ENCODE measurements at regions not wholly inside any gene's neighbourhood (a gene's known extent, or its start where the extent isn't known, plus 50 kb on each side); places are given as distances from the start of the nearest gene placed in this dataset.

DNA sequence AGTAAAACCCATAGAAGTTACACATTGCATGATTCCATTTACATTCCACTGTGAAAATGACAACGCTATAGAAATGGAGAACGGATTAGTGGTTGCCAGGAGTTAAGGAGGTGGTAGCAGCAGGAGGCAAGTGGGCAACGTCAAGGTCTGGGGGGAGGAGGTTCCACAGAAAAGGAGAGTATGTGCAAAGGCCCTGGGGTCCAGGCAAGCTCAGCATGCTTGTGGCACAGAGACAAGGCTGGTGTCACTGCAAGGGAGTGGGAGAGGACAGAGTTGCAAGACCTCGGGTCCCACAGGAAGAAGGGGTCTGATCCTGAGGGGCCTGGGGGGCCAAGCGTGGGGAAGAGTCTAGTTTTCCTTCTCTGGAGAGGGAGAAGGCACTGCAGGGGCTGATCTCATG is 240.8 kb downstream of the MN1 start:
- no peak for ATAC-seq (ENCODE audit: low FRiP score)
- DNase-seq (ENCODE audit: low spot score) = no peak
- TF ChIP-seq, protein P1, sequence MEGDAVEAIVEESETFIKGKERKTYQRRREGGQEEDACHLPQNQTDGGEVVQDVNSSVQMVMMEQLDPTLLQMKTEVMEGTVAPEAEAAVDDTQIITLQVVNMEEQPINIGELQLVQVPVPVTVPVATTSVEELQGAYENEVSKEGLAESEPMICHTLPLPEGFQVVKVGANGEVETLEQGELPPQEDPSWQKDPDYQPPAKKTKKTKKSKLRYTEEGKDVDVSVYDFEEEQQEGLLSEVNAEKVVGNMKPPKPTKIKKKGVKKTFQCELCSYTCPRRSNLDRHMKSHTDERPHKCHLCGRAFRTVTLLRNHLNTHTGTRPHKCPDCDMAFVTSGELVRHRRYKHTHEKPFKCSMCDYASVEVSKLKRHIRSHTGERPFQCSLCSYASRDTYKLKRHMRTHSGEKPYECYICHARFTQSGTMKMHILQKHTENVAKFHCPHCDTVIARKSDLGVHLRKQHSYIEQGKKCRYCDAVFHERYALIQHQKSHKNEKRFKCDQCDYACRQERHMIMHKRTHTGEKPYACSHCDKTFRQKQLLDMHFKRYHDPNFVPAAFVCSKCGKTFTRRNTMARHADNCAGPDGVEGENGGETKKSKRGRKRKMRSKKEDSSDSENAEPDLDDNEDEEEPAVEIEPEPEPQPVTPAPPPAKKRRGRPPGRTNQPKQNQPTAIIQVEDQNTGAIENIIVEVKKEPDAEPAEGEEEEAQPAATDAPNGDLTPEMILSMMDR (IDR thresholded peaks at IDR 0.05) = no peak

DNA sequence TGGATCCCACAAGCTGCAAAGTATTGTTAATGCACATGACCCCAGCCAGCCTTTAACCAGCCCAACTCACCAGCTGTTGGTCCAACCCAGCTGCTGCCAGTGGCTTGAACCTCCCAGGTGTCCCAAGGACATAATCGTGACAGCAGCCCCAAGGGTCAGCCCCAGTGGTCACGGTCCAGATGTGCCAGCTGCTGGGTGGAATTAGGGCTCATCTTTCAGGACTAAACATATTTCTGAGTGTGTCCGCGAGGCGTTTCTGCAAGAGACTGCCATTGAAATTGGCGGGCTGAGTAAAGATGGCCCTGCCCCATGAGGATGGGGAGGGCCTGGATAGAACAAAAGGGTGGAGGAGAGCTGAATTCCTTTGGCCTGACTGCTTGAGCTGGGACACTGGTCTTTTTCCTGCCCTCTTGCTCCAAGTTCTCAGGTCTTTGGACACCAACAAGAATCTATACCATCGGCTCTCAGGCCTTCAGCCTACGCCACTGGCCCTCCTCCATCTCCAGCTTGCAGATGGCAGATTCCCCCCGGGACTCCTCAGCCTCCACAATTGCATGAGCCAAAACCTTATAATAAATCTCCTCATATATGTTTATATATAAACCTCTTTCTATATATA is 240.2 kb downstream of the MN1 start:
- TF ChIP-seq, protein P1 (IDR thresholded peaks at IDR 0.05) = no peak
- no peak for ATAC-seq (ENCODE audit: low FRiP score)
- DNase-seq (ENCODE audit: low spot score) = no peak

DNA sequence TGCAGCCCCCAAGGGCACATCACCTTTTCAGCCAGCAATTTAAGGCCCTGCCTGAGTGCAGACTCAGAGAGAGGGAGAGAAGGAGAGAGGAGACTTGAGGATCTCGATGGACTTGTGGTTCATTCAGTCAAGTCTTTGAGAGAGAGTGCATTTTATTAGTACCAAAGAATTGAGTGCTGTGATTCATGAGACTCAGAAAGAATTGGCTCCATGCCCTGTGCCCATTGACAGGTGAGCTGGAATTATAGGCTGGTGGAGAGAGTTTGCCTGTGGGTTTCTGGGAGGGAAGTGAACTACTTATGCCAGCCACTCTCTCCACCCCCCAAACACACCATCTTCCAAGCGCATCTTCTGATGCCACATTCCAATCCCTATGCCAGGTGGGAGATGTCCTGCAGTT is 236.8 kb downstream of the MN1 start:
- TF ChIP-seq, protein P1 (IDR thresholded peaks at IDR 0.05) = no peak
- DNase-seq (ENCODE audit: low spot score) (no peak), ATAC-seq (ENCODE audit: low FRiP score) (no peak)

DNA sequence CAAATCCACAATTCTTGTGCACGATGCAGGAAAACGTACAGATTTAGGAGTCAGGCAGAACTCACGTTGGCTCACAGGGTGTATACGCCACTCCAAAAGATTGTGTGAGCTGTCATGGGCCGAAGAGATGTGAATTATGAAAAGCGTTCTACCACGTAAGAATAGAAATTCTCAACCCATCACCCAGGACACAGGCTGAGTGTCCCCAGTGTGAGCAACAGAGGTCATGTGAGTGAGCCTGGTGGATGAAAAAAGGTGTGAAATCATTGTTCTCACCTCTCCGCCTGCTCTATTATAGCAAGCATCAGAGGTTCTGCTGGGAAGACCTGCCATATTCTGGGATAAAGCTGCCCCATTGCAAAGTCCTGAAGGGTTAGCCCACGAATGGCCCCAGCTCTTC is 235.0 kb downstream of the MN1 start:
- no peak for ATAC-seq (ENCODE audit: low FRiP score)
- TF ChIP-seq, protein P1 (IDR thresholded peaks at IDR 0.05) = no peak
- no peak for DNase-seq (ENCODE audit: low spot score)

DNA sequence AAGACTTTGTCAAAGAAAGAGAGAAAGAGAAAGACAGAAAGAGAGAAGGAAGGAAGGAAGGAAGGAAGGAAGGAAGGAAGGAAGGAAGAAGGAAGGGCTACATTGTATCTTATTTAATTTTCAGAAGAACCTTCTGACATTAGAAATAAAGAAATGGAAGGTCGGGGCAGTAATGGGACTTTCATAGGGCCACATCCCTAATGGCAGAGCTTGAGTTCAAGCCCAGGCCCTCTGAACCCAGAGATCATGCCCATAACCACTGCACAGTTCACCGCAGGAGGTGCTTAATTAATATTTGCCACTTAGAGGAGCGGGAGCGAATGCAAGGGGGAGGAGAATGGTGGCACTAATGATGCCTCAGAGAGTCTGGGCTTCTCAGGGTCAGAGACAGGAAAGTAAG is 233.3 kb downstream of the MN1 start:
- TF ChIP-seq, protein P1 (IDR thresholded peaks at IDR 0.05) = no peak
- DNase-seq (ENCODE audit: low spot score) (no peak), ATAC-seq (ENCODE audit: low FRiP score) (no peak)

DNA sequence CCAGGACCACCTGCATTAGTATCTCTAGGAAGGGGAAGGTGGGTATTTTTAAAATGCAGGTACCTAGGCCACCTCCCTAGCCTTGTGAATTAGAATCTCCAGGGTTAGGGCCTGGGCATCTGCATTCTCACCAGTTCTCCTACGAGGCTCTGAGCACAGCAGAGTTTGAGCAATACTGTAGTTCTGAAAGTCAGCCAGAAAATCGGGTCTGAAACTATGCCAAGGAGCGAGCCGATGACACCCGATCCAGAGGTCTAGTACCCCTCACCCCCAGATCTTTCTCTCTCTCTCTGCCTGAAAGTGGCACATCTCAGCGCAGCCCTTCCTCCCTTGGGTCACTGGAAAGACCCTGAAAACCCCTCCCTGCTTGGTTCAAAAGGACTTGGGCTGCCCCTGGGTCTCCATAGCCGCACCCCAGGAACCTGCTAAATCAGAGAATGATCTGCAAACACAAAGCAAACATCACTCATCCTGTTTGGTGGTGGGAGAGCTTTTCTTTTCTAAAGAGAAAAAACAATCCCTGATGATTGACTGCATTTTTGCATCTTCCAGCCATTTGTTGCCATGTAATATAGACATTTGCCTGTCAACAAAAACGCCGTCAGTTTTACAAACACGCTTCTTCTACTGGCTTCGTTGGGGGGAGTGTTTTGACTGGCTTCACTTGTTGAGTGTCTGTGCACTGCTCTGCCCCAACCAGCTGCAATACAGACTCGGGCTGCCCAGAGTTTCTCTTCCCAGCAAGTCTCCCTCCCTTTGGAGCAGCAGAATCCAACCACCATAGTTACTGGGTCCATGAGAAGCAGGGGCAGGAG is 229.9 kb downstream of the MN1 start:
- ATAC-seq (ENCODE audit: low FRiP score) = no peak

More for the DNA sequence above, 229.9 kb downstream of the MN1 start:
- TF ChIP-seq, protein P1 (IDR thresholded peaks at IDR 0.05) = no peak
- DNase-seq (ENCODE audit: low spot score) = no peak
